HepG2 (cell line): ENCODE measurements at regions not wholly inside any gene's neighbourhood (a gene's known extent, or its start where the extent isn't known, plus 50 kb on each side); places are given as distances from the start of the nearest gene placed in this dataset.

ENCODE experiments used
- BATF2 ChIP-seq: sonication (generic); formaldehyde crosslinking; IDR thresholded peaks from 2 replicates; pipeline ENCODE4 v1.8.0; 2022; ENCODE audit warnings: mild to moderate bottlenecking, missing genetic modification reagents, moderate library complexity
- HMGXB4 ChIP-seq, 2 experiments: sonication (generic) in 1 of 2; formaldehyde crosslinking in 1 of 2; IDR thresholded peaks; 2 replicates each; pipeline versions ENCODE4 v1.4.0 to v1.6.1; 2018 to 2020; ENCODE audit warnings: missing genetic modification reagents in 2 of 2, borderline replicate concordance in 1 of 2, low read depth in 1 of 2, mild to moderate bottlenecking in 1 of 2, missing biosample characterization in 1 of 2
- NFE2 ChIP-seq: sonication (generic); formaldehyde crosslinking; IDR thresholded peaks from 2 replicates; pipeline ENCODE4 v1.4.0; 2020; ENCODE audit warnings: missing genetic modification reagents
- PAXIP1 ChIP-seq: sonication (generic); formaldehyde crosslinking; conservative IDR thresholded peaks from 2 replicates; pipeline ENCODE4 v1.4.0; 2020; ENCODE audit warnings: mild to moderate bottlenecking, missing genetic modification reagents, moderate library complexity
- REPIN1 ChIP-seq: sonication (generic); formaldehyde crosslinking; IDR thresholded peaks from 2 replicates; pipeline ENCODE4 v1.8.0; 2022; ENCODE audit warnings: missing genetic modification reagents, low read depth, mild to moderate bottlenecking, borderline replicate concordance
- SKIL ChIP-seq: sonication (generic); formaldehyde crosslinking; IDR thresholded peaks from 2 replicates; pipeline ENCODE4 v1.8.0; 2022; ENCODE audit warnings: missing genetic modification reagents, mild to moderate bottlenecking, moderate library complexity, borderline replicate concordance
- TOPORS ChIP-seq: sonication (generic); formaldehyde crosslinking; IDR thresholded peaks from 2 replicates; pipeline ENCODE4 v1.8.0; 2023; ENCODE audit warnings: mild to moderate bottlenecking, missing genetic modification reagents
- ZNF605 ChIP-seq: sonication (generic); formaldehyde crosslinking; IDR thresholded peaks from 2 replicates; pipeline ENCODE4 v1.8.0; 2022; ENCODE audit warnings: mild to moderate bottlenecking, missing genetic modification reagents
- ZNF674 ChIP-seq: sonication (generic); formaldehyde crosslinking; IDR thresholded peaks from 2 replicates; pipeline ENCODE4 v1.5.0; 2020; ENCODE audit warnings: low read depth, mild to moderate bottlenecking, missing genetic modification reagents
- ZSCAN5A ChIP-seq: sonication (generic); formaldehyde crosslinking; IDR thresholded peaks from 2 replicates; pipeline ENCODE4 v1.8.0; 2022; ENCODE audit warnings: mild to moderate bottlenecking, missing genetic modification reagents, borderline replicate concordance
- TF ChIP-seq, protein P1 (sequence below): sonication (generic); formaldehyde crosslinking; IDR thresholded peaks from 2 replicates; pipeline ENCODE4 v1.4.0; 2020; ENCODE audit warnings: missing genetic modification reagents
- TF ChIP-seq, protein P2 (sequence below): sonication (generic); formaldehyde crosslinking; IDR thresholded peaks from 2 replicates; pipeline ENCODE4 v1.5.1; 2020; ENCODE audit warnings: mild to moderate bottlenecking, missing genetic modification reagents, moderate library complexity

DNA sequence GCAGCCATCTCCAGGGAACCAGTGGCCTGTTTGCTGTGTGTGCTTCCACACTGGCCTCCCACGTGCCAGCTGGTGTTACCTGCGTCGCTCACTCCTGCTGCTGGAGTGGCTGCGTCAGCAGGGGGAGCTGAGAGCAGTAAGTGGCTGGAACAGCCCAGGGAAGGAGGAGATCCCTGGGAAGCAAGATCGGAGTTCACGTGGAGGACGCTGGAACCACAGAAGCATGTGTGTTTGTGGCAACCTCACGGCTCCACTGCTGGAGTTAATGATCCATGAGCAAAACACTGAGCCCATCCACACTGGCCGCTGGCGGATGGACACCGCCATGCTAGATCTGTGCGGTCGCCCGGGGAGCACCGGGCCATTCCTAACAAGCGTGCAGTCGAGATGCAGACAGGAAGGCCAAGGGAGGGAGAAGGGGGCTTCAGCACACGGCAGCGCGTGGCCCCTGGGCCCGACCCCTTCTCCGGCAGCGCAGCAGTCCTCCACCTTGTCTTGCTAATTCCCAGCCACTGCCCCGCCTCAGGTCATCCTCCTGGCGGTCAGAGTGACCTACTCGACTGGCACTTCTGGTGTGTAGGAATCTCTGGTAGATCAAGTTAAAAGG, 68.5 kb upstream of the EEPD1 start (continued):
- TF ChIP-seq SKIL = peak; percentile 44; the same call in 1 of the 2 replicates
- TF ChIP-seq, protein P1, sequence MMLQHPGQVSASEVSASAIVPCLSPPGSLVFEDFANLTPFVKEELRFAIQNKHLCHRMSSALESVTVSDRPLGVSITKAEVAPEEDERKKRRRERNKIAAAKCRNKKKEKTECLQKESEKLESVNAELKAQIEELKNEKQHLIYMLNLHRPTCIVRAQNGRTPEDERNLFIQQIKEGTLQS (CRISPR knock-in tag) = peak; percentile 28; the same call in 1 of the 2 replicates
- TF ChIP-seq PAXIP1 (CRISPR knock-in tag) = peak; percentile 40
- TF ChIP-seq ZSCAN5A (CRISPR knock-in tag) = 0 out of 2 replicates have a peak, but pooled peaks have one; percentile 25
- peak; percentile 77; the same call in 1 of the 2 replicates for TF ChIP-seq REPIN1 (CRISPR knock-in tag)
- TF ChIP-seq NFE2 (CRISPR knock-in tag) = no peak
- TF ChIP-seq HMGXB4 (CRISPR knock-in tag; IDR thresholded peaks at IDR 0.05; ENCODE audit: borderline replicate concordance in 1 of 2, low read depth in 1 of 2) = peak; percentile 65 to 68; a peak in 3 of 4 replicates
- TF ChIP-seq BATF2 = 0 out of 2 replicates have a peak, but pooled peaks have one; percentile 53
- TF ChIP-seq ZNF605 (CRISPR knock-in tag) = peak; percentile 34; the same call in 1 of the 2 replicates
- 0 out of 2 replicates have a peak, but pooled peaks have one; percentile 67 for TF ChIP-seq TOPORS (CRISPR knock-in tag)
- TF ChIP-seq, protein P2, sequence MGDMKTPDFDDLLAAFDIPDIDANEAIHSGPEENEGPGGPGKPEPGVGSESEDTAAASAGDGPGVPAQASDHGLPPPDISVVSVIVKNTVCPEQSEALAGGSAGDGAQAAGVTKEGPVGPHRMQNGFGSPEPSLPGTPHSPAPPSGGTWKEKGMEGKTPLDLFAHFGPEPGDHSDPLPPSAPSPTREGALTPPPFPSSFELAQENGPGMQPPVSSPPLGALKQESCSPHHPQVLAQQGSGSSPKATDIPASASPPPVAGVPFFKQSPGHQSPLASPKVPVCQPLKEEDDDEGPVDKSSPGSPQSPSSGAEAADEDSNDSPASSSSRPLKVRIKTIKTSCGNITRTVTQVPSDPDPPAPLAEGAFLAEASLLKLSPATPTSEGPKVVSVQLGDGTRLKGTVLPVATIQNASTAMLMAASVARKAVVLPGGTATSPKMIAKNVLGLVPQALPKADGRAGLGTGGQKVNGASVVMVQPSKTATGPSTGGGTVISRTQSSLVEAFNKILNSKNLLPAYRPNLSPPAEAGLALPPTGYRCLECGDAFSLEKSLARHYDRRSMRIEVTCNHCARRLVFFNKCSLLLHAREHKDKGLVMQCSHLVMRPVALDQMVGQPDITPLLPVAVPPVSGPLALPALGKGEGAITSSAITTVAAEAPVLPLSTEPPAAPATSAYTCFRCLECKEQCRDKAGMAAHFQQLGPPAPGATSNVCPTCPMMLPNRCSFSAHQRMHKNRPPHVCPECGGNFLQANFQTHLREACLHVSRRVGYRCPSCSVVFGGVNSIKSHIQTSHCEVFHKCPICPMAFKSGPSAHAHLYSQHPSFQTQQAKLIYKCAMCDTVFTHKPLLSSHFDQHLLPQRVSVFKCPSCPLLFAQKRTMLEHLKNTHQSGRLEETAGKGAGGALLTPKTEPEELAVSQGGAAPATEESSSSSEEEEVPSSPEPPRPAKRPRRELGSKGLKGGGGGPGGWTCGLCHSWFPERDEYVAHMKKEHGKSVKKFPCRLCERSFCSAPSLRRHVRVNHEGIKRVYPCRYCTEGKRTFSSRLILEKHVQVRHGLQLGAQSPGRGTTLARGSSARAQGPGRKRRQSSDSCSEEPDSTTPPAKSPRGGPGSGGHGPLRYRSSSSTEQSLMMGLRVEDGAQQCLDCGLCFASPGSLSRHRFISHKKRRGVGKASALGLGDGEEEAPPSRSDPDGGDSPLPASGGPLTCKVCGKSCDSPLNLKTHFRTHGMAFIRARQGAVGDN (CRISPR knock-in tag) = peak; percentile 88
- no peak for TF ChIP-seq ZNF674 (CRISPR knock-in tag)
